ENCODE measurements at regions not wholly inside any gene's neighbourhood (a gene's known extent, or its start where the extent isn't known, plus 50 kb on each side); places are given as distances from the start of the nearest gene placed in this dataset.

DNA sequence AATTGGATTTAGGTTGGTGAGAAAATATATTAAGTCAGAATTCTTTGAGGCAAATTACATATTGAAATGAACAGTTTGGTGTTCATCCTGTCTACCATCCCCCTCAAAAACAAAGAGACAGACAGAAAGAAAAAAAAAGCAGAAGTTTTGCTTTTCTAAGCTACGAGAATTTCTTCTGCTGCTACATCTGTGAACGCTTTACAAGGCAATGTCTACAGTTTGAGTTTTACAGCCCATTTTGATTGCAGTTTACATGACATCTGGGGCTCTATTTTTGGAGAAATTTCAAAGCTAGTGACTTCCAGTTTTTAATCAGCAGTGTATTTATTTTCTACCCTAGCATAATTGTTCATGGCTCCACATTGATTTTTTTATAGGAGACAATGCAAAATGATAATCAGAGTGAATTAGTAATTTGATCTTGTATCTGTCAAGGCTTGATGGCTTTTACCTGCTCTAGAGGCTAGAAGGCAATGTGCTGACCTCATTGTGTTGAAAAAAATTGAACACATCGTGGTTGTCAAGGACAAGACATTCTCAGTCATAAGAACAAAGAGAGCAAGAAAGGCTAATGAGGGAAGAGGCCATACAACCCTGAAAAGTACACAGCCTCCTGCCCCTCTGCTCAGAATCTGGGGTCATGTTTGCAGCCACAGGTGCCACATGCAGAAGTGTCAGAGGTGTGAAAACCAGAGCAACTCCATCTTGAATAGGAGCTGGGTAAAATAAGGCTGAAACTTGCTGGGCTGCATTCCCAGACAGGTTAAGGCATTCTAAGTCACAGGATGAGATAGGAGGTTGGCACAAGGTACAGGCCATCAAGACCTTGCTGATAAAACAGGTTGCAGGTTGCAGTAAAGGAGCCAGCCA lies 201.0 kb upstream of the CAMK1G start:
- H3K27ac Mint-ChIP-seq, result peak overlapping the region; percentile 60
- TF ChIP-seq, protein P1, sequence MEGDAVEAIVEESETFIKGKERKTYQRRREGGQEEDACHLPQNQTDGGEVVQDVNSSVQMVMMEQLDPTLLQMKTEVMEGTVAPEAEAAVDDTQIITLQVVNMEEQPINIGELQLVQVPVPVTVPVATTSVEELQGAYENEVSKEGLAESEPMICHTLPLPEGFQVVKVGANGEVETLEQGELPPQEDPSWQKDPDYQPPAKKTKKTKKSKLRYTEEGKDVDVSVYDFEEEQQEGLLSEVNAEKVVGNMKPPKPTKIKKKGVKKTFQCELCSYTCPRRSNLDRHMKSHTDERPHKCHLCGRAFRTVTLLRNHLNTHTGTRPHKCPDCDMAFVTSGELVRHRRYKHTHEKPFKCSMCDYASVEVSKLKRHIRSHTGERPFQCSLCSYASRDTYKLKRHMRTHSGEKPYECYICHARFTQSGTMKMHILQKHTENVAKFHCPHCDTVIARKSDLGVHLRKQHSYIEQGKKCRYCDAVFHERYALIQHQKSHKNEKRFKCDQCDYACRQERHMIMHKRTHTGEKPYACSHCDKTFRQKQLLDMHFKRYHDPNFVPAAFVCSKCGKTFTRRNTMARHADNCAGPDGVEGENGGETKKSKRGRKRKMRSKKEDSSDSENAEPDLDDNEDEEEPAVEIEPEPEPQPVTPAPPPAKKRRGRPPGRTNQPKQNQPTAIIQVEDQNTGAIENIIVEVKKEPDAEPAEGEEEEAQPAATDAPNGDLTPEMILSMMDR (conservative IDR thresholded peaks at IDR 0.05), result no peak
- no peak overlapping the region for H3K9ac ChIP-seq (ENCODE audit: extremely low read depth, low read length, poor library complexity, severe bottlenecking)
- H3K9me3 Mint-ChIP-seq, result no peaks in the 10 kb centered on the region
- peaks cover 67% of the 10 kb centered on the region for H3K4me1 Mint-ChIP-seq
- no peaks in the 10 kb centered on the region for H3K9me3 ChIP-seq (ENCODE audit: control insufficient read depth, low read length)
- no peaks in the 10 kb centered on the region for H3K27me3 Mint-ChIP-seq (ENCODE audit: insufficient read depth)
- no peaks in the 10 kb centered on the region for H3K36me3 ChIP-seq (ENCODE audit: control insufficient read depth, insufficient read depth, low read length)
- H3K4me3 ChIP-seq (ENCODE audit: low read length), result no peak overlapping the region
- H3K27me3 ChIP-seq (ENCODE audit: control insufficient read depth, insufficient read depth, low read length, poor library complexity, severe bottlenecking), result no peaks in the 10 kb centered on the region
- H3K36me3 Mint-ChIP-seq (ENCODE audit: low read depth), result no peaks in the 10 kb centered on the region
- 86 to 87% methylated on average over 3 of the region's 3 CpGs for WGBS, 2 experiments (ENCODE audit: insufficient coverage in 1 of 2, insufficient read length in 1 of 2)
- H3K4me1 ChIP-seq (ENCODE audit: control insufficient read depth, insufficient read depth, low read length), result peaks cover 38% of the 10 kb centered on the region
- H3K4me3 Mint-ChIP-seq, result no peak overlapping the region
- no peak for DNase-seq
- H3K27ac ChIP-seq (ENCODE audit: low read depth, low read length), result no peak overlapping the region

GRCh38 chr1:209383422-209383821 lies 200.1 kb upstream of the CAMK1G start:
- WGBS, 2 experiments (ENCODE audit: insufficient coverage in 1 of 2, insufficient read length in 1 of 2), result 91 to 93% methylated on average over 2 to 4 of the region's 4 CpGs
- Mint-ChIP-seq H3K4me3 (peak overlapping the region; percentile 5), H3K27ac (peak overlapping the region; percentile 85), H3K4me1 (peaks cover 69% of the 10 kb centered on the region), H3K27me3 (ENCODE audit: insufficient read depth) (no peaks in the 10 kb centered on the region), H3K36me3 (ENCODE audit: low read depth) (no peaks in the 10 kb centered on the region), H3K9me3 (no peaks in the 10 kb centered on the region)
- no peak overlapping the region for H3K27ac ChIP-seq (ENCODE audit: low read depth, low read length)
- H3K9ac ChIP-seq (ENCODE audit: extremely low read depth, low read length, poor library complexity, severe bottlenecking), result no peak overlapping the region
- H3K36me3 ChIP-seq (ENCODE audit: control insufficient read depth, insufficient read depth, low read length), result no peaks in the 10 kb centered on the region
- no peaks in the 10 kb centered on the region for H3K9me3 ChIP-seq (ENCODE audit: control insufficient read depth, low read length)
- DNase-seq, result no peak
- H3K4me3 ChIP-seq (ENCODE audit: low read length), result peak overlapping the region; percentile 9
- peaks cover 46% of the 10 kb centered on the region for H3K4me1 ChIP-seq (ENCODE audit: control insufficient read depth, insufficient read depth, low read length)
- TF ChIP-seq, protein P1 (conservative IDR thresholded peaks at IDR 0.05), result no peak
- no peaks in the 10 kb centered on the region for H3K27me3 ChIP-seq (ENCODE audit: control insufficient read depth, insufficient read depth, low read length, poor library complexity, severe bottlenecking)

GRCh38 chr1:209383907-209384709 lies 199.4 kb upstream of the CAMK1G start:
- H3K4me3 Mint-ChIP-seq, result peak overlapping the region; percentile 5
- peaks cover under 1% of the 10 kb centered on the region for H3K36me3 Mint-ChIP-seq (ENCODE audit: low read depth)
- H3K9ac ChIP-seq (ENCODE audit: extremely low read depth, low read length, poor library complexity, severe bottlenecking), result no peak overlapping the region
- DNase-seq, result peak; percentile 62
- peak overlapping the region; percentile 85 for H3K27ac Mint-ChIP-seq
- H3K9me3 ChIP-seq (ENCODE audit: control insufficient read depth, low read length), result no peaks in the 10 kb centered on the region
- TF ChIP-seq, protein P1 (conservative IDR thresholded peaks at IDR 0.05), result no peak
- no peaks in the 10 kb centered on the region for H3K9me3 Mint-ChIP-seq
- H3K27ac ChIP-seq (ENCODE audit: low read depth, low read length), result no peak overlapping the region
- WGBS, 2 experiments (ENCODE audit: insufficient coverage in 1 of 2, insufficient read length in 1 of 2), result 62 to 88% methylated on average over 2 to 5 of the region's 5 CpGs
- no peaks in the 10 kb centered on the region for H3K27me3 ChIP-seq (ENCODE audit: control insufficient read depth, insufficient read depth, low read length, poor library complexity, severe bottlenecking)
- no peaks in the 10 kb centered on the region for H3K36me3 ChIP-seq (ENCODE audit: control insufficient read depth, insufficient read depth, low read length)
- H3K4me3 ChIP-seq (ENCODE audit: low read length), result peak overlapping the region; percentile 13
- peaks cover 46% of the 10 kb centered on the region for H3K4me1 ChIP-seq (ENCODE audit: control insufficient read depth, insufficient read depth, low read length)
- peaks cover 71% of the 10 kb centered on the region for H3K4me1 Mint-ChIP-seq
- H3K27me3 Mint-ChIP-seq (ENCODE audit: insufficient read depth), result no peaks in the 10 kb centered on the region

All from endodermal cell (in vitro differentiated cells).